Esophagus squamous epithelium (tissue), 4 donors: ENCODE measurements at regions not wholly inside any gene's neighbourhood (a gene's known extent, or its start where the extent isn't known, plus 50 kb on each side); places are given as distances from the start of the nearest gene placed in this dataset.

Source experiments
- CTCF ChIP-seq, 6 experiments: fragments of 450-650 bp in 4 of 6; fragments of 200-600 bp in 2 of 6; sonication (generic) in 2 of 6; IDR thresholded peaks; one replicate each; pipeline ENCODE4 v1.5.1; 2016 to 2019; ENCODE audit warnings: antibody characterized with exemption in 6 of 6, mild to moderate bottlenecking in 4 of 6, moderate library complexity in 4 of 6
- POLR2A ChIP-seq, 4 donors: fragments of 450-650 bp; IDR thresholded peaks; one replicate each; pipeline ENCODE4 v1.6.1; 2017; ENCODE audit warnings: antibody characterized with exemption in 4 of 4, mild to moderate bottlenecking in 4 of 4, moderate library complexity in 3 of 4

GRCh38 chr12:18942669-18943068 is 186.9 kb upstream of the PLEKHA5 start:
- no peak for TF ChIP-seq CTCF (IDR thresholded peaks at IDR 0.05)
- no peak for TF ChIP-seq POLR2A (IDR thresholded peaks at IDR 0.05)
